GM12872 (cell line): ENCODE measurements at regions not wholly inside any gene's neighbourhood (a gene's known extent, or its start where the extent isn't known, plus 50 kb on each side); places are given as distances from the start of the nearest gene placed in this dataset.

Source experiments
- TF ChIP-seq, protein P1 (sequence below): IDR thresholded peaks from 3 replicates; pipeline ENCODE4 v1.5.1; 2011; ENCODE audit warnings: low read depth, mild to moderate bottlenecking, low read length, moderate library complexity; ENCODE audit not compliant: insufficient read depth

DNA sequence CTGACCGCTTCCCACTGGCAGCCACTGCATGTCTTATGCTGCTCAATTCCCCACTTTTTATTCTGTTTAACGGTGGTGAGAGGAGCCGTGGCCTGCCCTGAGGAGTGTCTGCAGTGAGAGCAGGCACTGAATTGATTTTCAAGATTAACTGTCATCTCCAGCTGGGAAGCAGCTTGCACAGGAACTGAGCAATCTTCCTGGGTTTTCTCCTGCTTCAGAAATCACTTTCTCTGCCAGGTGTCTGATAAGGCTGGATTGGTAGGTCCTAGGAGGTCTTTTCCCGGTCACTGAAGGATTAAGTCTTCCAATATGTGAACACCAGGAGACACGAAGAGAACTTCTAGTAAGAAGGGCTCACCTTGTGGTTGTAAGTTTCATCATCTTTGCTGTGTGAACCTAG is 181.1 kb upstream of the RAD23B start:
- TF ChIP-seq, protein P1, sequence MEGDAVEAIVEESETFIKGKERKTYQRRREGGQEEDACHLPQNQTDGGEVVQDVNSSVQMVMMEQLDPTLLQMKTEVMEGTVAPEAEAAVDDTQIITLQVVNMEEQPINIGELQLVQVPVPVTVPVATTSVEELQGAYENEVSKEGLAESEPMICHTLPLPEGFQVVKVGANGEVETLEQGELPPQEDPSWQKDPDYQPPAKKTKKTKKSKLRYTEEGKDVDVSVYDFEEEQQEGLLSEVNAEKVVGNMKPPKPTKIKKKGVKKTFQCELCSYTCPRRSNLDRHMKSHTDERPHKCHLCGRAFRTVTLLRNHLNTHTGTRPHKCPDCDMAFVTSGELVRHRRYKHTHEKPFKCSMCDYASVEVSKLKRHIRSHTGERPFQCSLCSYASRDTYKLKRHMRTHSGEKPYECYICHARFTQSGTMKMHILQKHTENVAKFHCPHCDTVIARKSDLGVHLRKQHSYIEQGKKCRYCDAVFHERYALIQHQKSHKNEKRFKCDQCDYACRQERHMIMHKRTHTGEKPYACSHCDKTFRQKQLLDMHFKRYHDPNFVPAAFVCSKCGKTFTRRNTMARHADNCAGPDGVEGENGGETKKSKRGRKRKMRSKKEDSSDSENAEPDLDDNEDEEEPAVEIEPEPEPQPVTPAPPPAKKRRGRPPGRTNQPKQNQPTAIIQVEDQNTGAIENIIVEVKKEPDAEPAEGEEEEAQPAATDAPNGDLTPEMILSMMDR = no peak

DNA sequence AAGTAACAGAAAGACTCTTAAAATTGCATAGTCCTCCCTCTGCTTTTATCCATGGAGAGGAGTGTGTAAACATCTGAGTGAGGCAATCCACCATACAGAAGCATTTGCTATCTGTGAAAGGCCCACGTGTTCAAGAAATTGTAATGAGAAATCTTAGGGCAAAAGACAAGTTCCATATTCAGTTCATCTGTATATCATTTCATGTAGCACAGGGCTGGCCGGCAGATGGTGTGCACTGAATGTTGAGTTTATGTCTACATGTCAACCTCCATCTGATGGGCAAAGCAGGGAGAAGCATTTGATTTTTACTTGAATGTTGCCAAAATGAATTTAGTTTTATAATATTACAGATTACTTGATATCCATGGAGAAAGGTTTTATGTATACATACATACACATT is 179.5 kb upstream of the RAD23B start:
- TF ChIP-seq, protein P1 = no peak

DNA sequence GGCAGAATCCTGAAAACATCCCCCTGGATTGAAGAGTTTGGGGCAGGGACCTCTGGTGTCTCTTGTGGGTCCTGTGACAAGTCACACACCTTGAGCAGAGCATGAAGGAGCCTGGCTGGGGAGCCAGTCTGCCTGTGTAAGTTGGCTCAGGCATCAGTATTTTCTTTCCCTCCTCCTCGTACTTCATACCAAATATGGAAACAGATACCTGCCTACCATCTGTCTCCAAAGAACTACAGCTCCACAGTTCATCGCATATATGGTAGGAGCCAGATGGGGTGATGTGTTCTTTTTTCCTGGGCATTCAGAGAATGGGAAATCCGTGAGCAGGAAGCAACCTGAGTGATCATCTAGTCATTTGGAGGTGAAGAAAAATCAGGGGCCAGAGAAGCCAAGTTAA is 177.3 kb upstream of the RAD23B start:
- TF ChIP-seq, protein P1 = no peak

DNA sequence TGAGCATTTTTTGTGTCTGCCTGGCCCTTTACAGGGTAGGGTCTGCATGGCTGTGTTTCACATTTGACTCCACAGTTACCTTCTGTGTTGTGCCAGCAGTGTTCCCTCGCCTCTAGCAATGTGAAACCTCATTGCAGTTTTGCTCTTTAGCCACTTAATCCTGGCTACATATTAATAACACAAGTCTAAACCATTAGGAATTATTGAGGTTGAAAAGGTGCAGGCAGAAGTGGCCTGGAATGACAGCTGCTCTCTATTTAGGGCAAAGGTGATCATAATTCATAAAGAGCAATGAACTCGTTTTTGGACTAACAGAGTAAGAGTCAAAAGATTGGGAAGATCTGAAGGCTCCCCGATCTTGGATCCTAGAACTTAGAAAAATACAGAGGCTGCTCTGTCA is 176.7 kb upstream of the RAD23B start:
- TF ChIP-seq, protein P1 = no peak

DNA sequence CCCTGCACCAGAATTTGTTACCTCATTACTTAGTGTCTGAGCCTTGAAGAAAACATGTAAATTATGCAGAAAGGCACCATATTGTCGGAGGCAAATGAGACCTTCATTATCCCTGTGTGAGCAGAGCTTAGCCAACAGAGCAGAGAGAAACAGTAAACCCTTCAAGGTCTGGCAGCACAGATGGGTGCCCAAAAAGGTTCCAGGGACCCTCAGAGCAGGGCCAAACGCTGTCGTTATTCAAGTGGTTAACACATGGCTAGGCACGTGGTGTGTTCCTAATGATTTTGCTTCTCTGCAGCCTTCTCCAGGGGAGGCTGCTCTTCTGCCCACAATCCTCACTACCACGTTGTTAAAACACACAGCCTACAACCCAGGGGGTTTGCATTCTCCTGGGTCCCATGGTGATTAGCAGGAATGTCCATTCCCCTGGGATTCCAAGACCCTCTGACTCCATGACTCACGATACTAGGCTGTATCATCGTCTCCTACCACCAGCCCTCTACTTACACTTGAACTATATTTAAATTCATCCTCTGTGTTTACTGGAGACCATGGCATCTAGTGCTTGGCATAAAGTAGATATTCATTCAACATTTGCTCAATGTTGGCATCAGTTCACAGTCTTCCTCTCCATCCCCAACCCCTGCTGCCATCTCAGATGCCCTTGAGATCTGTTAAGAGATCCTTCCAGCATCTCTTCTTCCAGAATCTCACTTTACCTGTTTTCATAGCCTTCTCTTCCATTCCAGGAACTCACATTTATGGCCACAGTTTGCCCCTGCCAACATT is 174.5 kb upstream of the RAD23B start:
- TF ChIP-seq, protein P1 = no peak

- TF ChIP-seq, protein P1 = no peak
These were observed 173.8 kb upstream of the RAD23B start for GRCh38 chr9:107109324-107109723.

DNA sequence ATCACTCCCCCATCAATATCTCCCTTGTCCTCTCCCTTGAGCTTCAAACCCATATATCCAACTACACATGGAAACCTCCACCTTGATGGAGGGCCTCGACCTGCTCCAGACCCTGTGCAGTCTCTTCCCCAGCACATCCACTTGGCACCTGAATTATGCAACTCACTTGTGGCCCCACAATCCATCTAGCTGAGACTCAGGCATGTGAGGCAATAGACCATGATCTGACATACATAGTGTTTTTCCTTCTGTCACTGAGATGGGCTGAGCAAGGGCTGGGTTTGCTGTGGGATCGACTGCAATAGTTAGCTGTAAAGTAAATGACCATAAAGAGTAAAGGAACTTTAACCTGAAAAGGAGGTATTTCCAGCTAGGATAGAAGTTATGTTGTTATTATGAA is 172.9 kb upstream of the RAD23B start:
- TF ChIP-seq, protein P1 = no peak
